IMR-90 (cell line): ENCODE measurements at regions not wholly inside any gene's neighbourhood (a gene's known extent, or its start where the extent isn't known, plus 50 kb on each side); places are given as distances from the start of the nearest gene placed in this dataset.

Experiments used
- ATAC-seq: fragments of 200-7000 bp; cut with Tn5 transposase; 2 replicates; pipeline ENCODE4 v1.9.1; 2020; ENCODE audit warnings: low read depth, mild to moderate bottlenecking, moderate library complexity
- BruUV-seq: library from RNA; stranded (reverse); fragments of 400-500 nt; replicated peaks from 2 replicates; lab custom pipeline; 2021; lab: Mats Ljungman, UMichigan
- CTCF ChIA-PET: fragments of 300-600 bp; formaldehyde crosslinking; extraction: SDS; loops from one replicate; lab custom pipeline; 2021; ENCODE audit warnings: antibody characterized with exemption; lab: Yijun Ruan, JAX
- POLR2A ChIA-PET: fragments of 300-600 bp; sonication (Branson Sonifier 250); formaldehyde crosslinking; loops from one replicate; lab custom pipeline; 2022; ENCODE audit warnings: antibody characterized with exemption; ENCODE audit not compliant: unreplicated experiment; lab: Charles Lee
- DNase-seq: peaks from one replicate; pipeline ENCODE4 v3.0.0; 2013
- H2AFZ ChIP-seq: replicated peaks from 2 replicates; pipeline ENCODE3; 2013; ENCODE audit warnings: low read length, mild to moderate bottlenecking; ENCODE audit not compliant: poor library complexity
- H2AK5ac ChIP-seq: 2 replicates; pipeline ENCODE4 v1.6.1; 2013; ENCODE audit warnings: low read depth, low read length, inconsistent platforms
- H2AK9ac ChIP-seq: replicated peaks from 2 replicates; pipeline ENCODE3; 2013; ENCODE audit warnings: mild to moderate bottlenecking, low read depth, low read length, moderate library complexity; ENCODE audit not compliant: poor library complexity
- H2BK120ac ChIP-seq: 2 replicates; pipeline ENCODE4 v1.6.1; 2013; ENCODE audit warnings: low read depth, low read length, inconsistent platforms
- H2BK15ac ChIP-seq: 3 replicates; pipeline ENCODE4 v1.6.1; 2013; ENCODE audit warnings: low read depth, low read length, inconsistent platforms
- H2BK20ac ChIP-seq: 2 replicates; pipeline ENCODE4 v1.6.1; 2013; ENCODE audit warnings: low read depth, mild to moderate bottlenecking, inconsistent platforms, low read length, moderate library complexity
- H2BK5ac ChIP-seq: 2 replicates; pipeline ENCODE4 v1.6.1; 2013; ENCODE audit warnings: mild to moderate bottlenecking, low read depth, low read length, inconsistent platforms; ENCODE audit not compliant: poor library complexity, severe bottlenecking
- H3K14ac ChIP-seq: replicated peaks from 2 replicates; pipeline ENCODE4 v1.6.1; 2013; ENCODE audit warnings: low read depth, low read length, inconsistent platforms
- H3K18ac ChIP-seq: 2 replicates; pipeline ENCODE4 v1.6.1; 2013; ENCODE audit warnings: low read depth, low read length, control low read depth
- H3K23ac ChIP-seq: 2 replicates; pipeline ENCODE4 v1.6.1; 2013; ENCODE audit warnings: low read depth, low read length, inconsistent platforms
- H3K27ac ChIP-seq: 2 replicates; pipeline ENCODE4 v1.5.1; 2013; ENCODE audit warnings: mild to moderate bottlenecking, control low read depth, low read length; ENCODE audit not compliant: insufficient read depth
- H3K27me3 ChIP-seq: 2 replicates; pipeline ENCODE4 v1.6.1; 2013; ENCODE audit warnings: low read length; ENCODE audit not compliant: control insufficient read depth, insufficient read depth
- H3K36me3 ChIP-seq: 2 replicates; pipeline ENCODE4 v1.6.1; 2013; ENCODE audit warnings: low read length, mixed read lengths; ENCODE audit not compliant: control insufficient read depth, insufficient read depth
- H3K4ac ChIP-seq: 2 replicates; pipeline ENCODE4 v1.6.1; 2013; ENCODE audit warnings: low read depth, low read length, inconsistent platforms
- H3K4me1 ChIP-seq: 2 replicates; pipeline ENCODE4 v1.6.1; 2013; ENCODE audit warnings: low read length, mixed read lengths; ENCODE audit not compliant: control insufficient read depth, insufficient read depth
- H3K4me2 ChIP-seq: 2 replicates; pipeline ENCODE4 v1.6.1; 2013; ENCODE audit warnings: low read depth, mild to moderate bottlenecking, control low read depth, low read length, moderate library complexity
- H3K4me3 ChIP-seq: 2 replicates; pipeline ENCODE4 v1.5.1; 2013; ENCODE audit warnings: low read depth, mild to moderate bottlenecking, control low read depth, low read length, moderate library complexity; ENCODE audit not compliant: insufficient read depth
- H3K56ac ChIP-seq: 2 replicates; pipeline ENCODE4 v1.6.1; 2013; ENCODE audit warnings: low read length, inconsistent platforms; ENCODE audit not compliant: insufficient read depth; ENCODE audit errors: extremely low read depth
- H3K79me1 ChIP-seq, 2 experiments: 2 replicates each; pipeline ENCODE4 v1.6.1; 2013; ENCODE audit warnings: low read length in 2 of 2, inconsistent platforms in 1 of 2, low read depth in 1 of 2
- H3K9ac ChIP-seq: 2 replicates; pipeline ENCODE4 v1.6.1; 2013; ENCODE audit warnings: low read depth, low read length, control low read depth
- H3K9me1 ChIP-seq: 2 replicates; pipeline ENCODE4 v1.6.1; 2013; ENCODE audit warnings: low read length, inconsistent platforms; ENCODE audit not compliant: insufficient read depth
- H3K9me3 ChIP-seq: 2 replicates; pipeline ENCODE4 v1.6.1; 2013; ENCODE audit warnings: low read length; ENCODE audit not compliant: control insufficient read depth, insufficient read depth
- H4K20me1 ChIP-seq: 2 replicates; pipeline ENCODE4 v1.6.1; 2013; ENCODE audit warnings: low read length, inconsistent platforms; ENCODE audit not compliant: insufficient read depth
- H4K5ac ChIP-seq: 2 replicates; pipeline ENCODE4 v1.6.1; 2013; ENCODE audit warnings: mild to moderate bottlenecking, low read depth, low read length, control low read depth
- H4K8ac ChIP-seq, 2 experiments: 2 replicates each; pipeline ENCODE4 v1.6.1; 2013; ENCODE audit warnings: low read depth in 2 of 2, low read length in 2 of 2, control low read depth in 1 of 2, inconsistent platforms in 1 of 2
- H4K91ac ChIP-seq: 2 replicates; pipeline ENCODE4 v1.6.1; 2013; ENCODE audit warnings: low read depth, low read length, inconsistent platforms; ENCODE audit not compliant: insufficient read depth
- BHLHE40 ChIP-seq: fragments of 150-350 bp; IDR thresholded peaks from 2 replicates; pipeline ENCODE4 v1.6.1; 2016; ENCODE audit warnings: mild to moderate bottlenecking, low read depth, low read length
- CEBPB ChIP-seq: IDR thresholded peaks from 2 replicates; pipeline ENCODE4 v1.6.1; 2012; ENCODE audit warnings: low read depth, low read length, improper control_type of control experiment
- CHD1 ChIP-seq: IDR thresholded peaks from 2 replicates; pipeline ENCODE4 v1.6.1; 2012; ENCODE audit warnings: low read depth, low read length, improper control_type of control experiment
- CTCF ChIP-seq: conservative IDR thresholded peaks from 2 replicates; pipeline ENCODE4 v1.5.1; 2012; ENCODE audit warnings: mild to moderate bottlenecking, low read depth, low read length, improper control_type of control experiment
- FOS ChIP-seq: fragments of 150-350 bp; IDR thresholded peaks from 2 replicates; pipeline ENCODE4 v1.6.1; 2016; ENCODE audit warnings: low read depth, low read length
- MAFK ChIP-seq: IDR thresholded peaks from 2 replicates; pipeline ENCODE4 v1.6.1; 2012; ENCODE audit warnings: low read depth, low read length, improper control_type of control experiment
- MAZ ChIP-seq: IDR thresholded peaks from 2 replicates; pipeline ENCODE4 v1.6.1; 2012; ENCODE audit warnings: low read depth, mild to moderate bottlenecking, low read length, improper control_type of control experiment, moderate library complexity, borderline replicate concordance
- MXI1 ChIP-seq: IDR thresholded peaks from 2 replicates; pipeline ENCODE4 v1.6.1; 2012; ENCODE audit warnings: low read depth, mild to moderate bottlenecking, low read length, moderate library complexity, borderline replicate concordance
- NFE2L2 ChIP-seq: fragments of 150-350 bp; IDR thresholded peaks from 2 replicates; pipeline ENCODE4 v1.6.1; 2016; ENCODE audit warnings: low read depth, mild to moderate bottlenecking, low read length
- POLR2A ChIP-seq: IDR thresholded peaks from 2 replicates; pipeline ENCODE4 v1.6.1; 2012; ENCODE audit warnings: mild to moderate bottlenecking, low read depth, low read length
- RAD21 ChIP-seq: IDR thresholded peaks from 2 replicates; pipeline ENCODE4 v1.6.1; 2012; ENCODE audit warnings: low read length, improper control_type of control experiment
- RCOR1 ChIP-seq: IDR thresholded peaks from 2 replicates; pipeline ENCODE4 v1.6.1; 2012; ENCODE audit warnings: mild to moderate bottlenecking, low read length, improper control_type of control experiment; ENCODE audit not compliant: insufficient replicate concordance
- RFX5 ChIP-seq: IDR thresholded peaks from 2 replicates; pipeline ENCODE4 v1.8.0; 2012; ENCODE audit warnings: low read depth, mild to moderate bottlenecking, low read length, moderate library complexity
- SMC3 ChIP-seq: fragments of 150-350 bp; IDR thresholded peaks from 2 replicates; pipeline ENCODE4 v1.6.1; 2016; ENCODE audit warnings: low read depth, mild to moderate bottlenecking, antibody characterized with exemption, low read length, moderate library complexity
- WGBS, 2 experiments: methylation state at CpG; one replicate each; pipeline versions ENCODE4 v1.1.5 to v1.1.7; 2013; ENCODE audit warnings: missing lambda C conversion rate in 2 of 2; ENCODE audit not compliant: insufficient read length in 1 of 2; ENCODE audit errors: extremely low coverage in 2 of 2; 5-methylcytosine and 5-hydroxymethylcytosine counted together
- dilution Hi-C: fragments of 300-500 bp; cut with HindIII; formaldehyde crosslinking; loops from one replicate; pipeline ENCODE4 v1.14.3; 2018; ENCODE audit warnings: low sequenced_read_pairs; ENCODE audit not compliant: unreplicated experiment
- in situ Hi-C: fragments of 300-500 bp; cut with MboI; formaldehyde crosslinking; loops from 3 replicates; pipeline ENCODE4 v1.14.3; 2019; ENCODE audit warnings: low sequenced_read_pairs, inconsistent platforms, mixed read lengths
- intact Hi-C: fragments of 100-400 bp; cut with micrococcal nuclease; formaldehyde crosslinking; loops from 2 replicates; pipeline ENCODE4 v1.10.0; 2022
- TF ChIP-seq, protein P1 (sequence below): fragments of 150-350 bp; IDR thresholded peaks from 2 replicates; pipeline ENCODE4 v1.6.1; 2017; ENCODE audit warnings: mild to moderate bottlenecking, antibody characterized with exemption, low read length, low read depth
- TF ChIP-seq, protein P2 (sequence below): fragments of 150-350 bp; IDR thresholded peaks from 2 replicates; pipeline ENCODE4 v1.6.1; 2016; ENCODE audit warnings: low read depth, mild to moderate bottlenecking, low read length, moderate library complexity, borderline replicate concordance

GRCh38 chr19:34084396-34085145 lies 87.7 kb upstream of the LSM14A start:
- dilution Hi-C loops (no loop called here), intact Hi-C loops (no loop called here), in situ Hi-C loops (no loop called here)
- H3K9ac ChIP-seq: no peak overlapping the region
- no peak overlapping the region for H2BK20ac ChIP-seq
- no peak overlapping the region for H2BK5ac ChIP-seq
- H2AK9ac ChIP-seq: no peak overlapping the region
- no peak overlapping the region for H4K5ac ChIP-seq
- no peak overlapping the region for H2BK15ac ChIP-seq
- no peak overlapping the region for H3K56ac ChIP-seq
- no peak overlapping the region for H2AK5ac ChIP-seq
- no peaks in the 10 kb centered on the region for H3K79me1 ChIP-seq
- peaks cover 6% of the 10 kb centered on the region; the same call in 1 of the 2 replicates for H3K27me3 ChIP-seq
- H3K4me1 ChIP-seq: no peaks in the 10 kb centered on the region
- H4K91ac ChIP-seq: no peak overlapping the region
- H2AFZ ChIP-seq: no peak overlapping the region
- H4K20me1 ChIP-seq: no peaks in the 10 kb centered on the region
- H3K4ac ChIP-seq: no peak overlapping the region
- no peak overlapping the region for H3K14ac ChIP-seq
- no peaks in the 10 kb centered on the region for H3K9me1 ChIP-seq
- no peak overlapping the region for H3K18ac ChIP-seq
- no peak overlapping the region for H4K8ac ChIP-seq
- POLR2A ChIA-PET: no interaction called here
- H3K27ac ChIP-seq: no peak overlapping the region
- no peak overlapping the region for H3K4me2 ChIP-seq
- H2BK120ac ChIP-seq: no peak overlapping the region
- no peak overlapping the region for H3K4me3 ChIP-seq
- H3K9me3 ChIP-seq: no peaks in the 10 kb centered on the region
- ATAC-seq (no peak), DNase-seq (no peak)
- no peak overlapping the region for H3K23ac ChIP-seq
- CTCF ChIA-PET: interaction anchor here (0.7 to 1.0 kb wide), 2 partner anchors 92 to 307 kb away, joined by 3 read pairs; no protein-coding TSS in a partner anchor
- H3K36me3 ChIP-seq: no peaks in the 10 kb centered on the region
- BruUV-seq: no TSS peak
- no peak for TF ChIP-seq CEBPB
- no peak for TF ChIP-seq RAD21
- no peak for TF ChIP-seq POLR2A
- TF ChIP-seq MXI1: no peak
- no peak for TF ChIP-seq SMC3
- no peak for TF ChIP-seq CHD1
- TF ChIP-seq MAFK: no peak
- no peak for TF ChIP-seq MAZ
- TF ChIP-seq FOS: no peak
- no peak for TF ChIP-seq RCOR1
- TF ChIP-seq, protein P1, sequence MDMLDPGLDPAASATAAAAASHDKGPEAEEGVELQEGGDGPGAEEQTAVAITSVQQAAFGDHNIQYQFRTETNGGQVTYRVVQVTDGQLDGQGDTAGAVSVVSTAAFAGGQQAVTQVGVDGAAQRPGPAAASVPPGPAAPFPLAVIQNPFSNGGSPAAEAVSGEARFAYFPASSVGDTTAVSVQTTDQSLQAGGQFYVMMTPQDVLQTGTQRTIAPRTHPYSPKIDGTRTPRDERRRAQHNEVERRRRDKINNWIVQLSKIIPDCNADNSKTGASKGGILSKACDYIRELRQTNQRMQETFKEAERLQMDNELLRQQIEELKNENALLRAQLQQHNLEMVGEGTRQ: no peak
- TF ChIP-seq RFX5: no peak
- TF ChIP-seq, protein P2, sequence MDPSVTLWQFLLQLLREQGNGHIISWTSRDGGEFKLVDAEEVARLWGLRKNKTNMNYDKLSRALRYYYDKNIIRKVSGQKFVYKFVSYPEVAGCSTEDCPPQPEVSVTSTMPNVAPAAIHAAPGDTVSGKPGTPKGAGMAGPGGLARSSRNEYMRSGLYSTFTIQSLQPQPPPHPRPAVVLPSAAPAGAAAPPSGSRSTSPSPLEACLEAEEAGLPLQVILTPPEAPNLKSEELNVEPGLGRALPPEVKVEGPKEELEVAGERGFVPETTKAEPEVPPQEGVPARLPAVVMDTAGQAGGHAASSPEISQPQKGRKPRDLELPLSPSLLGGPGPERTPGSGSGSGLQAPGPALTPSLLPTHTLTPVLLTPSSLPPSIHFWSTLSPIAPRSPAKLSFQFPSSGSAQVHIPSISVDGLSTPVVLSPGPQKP: no peak
- no peak for TF ChIP-seq BHLHE40
- no peak for TF ChIP-seq NFE2L2
- no peak for TF ChIP-seq CTCF
- WGBS, 2 experiments: no CpG with 5 or more reads among the region's 3 CpGs
